H1 (cell line): ENCODE measurements at regions not wholly inside any gene's neighbourhood (a gene's known extent, or its start where the extent isn't known, plus 50 kb on each side); places are given as distances from the start of the nearest gene placed in this dataset.

Experiments used
- CTCF ChIA-PET: fragments of 300-600 bp; sonication (Branson Sonifier 250); formaldehyde crosslinking; loops from one replicate; lab custom pipeline; 2021; ENCODE audit not compliant: partially characterized antibody; lab: Charles Lee
- POLR2A ChIA-PET: fragments of 300-600 bp; sonication (Branson Sonifier 250); formaldehyde crosslinking; loops from one replicate; lab custom pipeline; 2021; ENCODE audit warnings: inconsistent platforms; ENCODE audit not compliant: partially characterized antibody; lab: Charles Lee
- DNase-seq, 2 experiments: peaks; one replicate each; pipeline versions ENCODE4 v3.0.0 to v3.0.0-alpha.2; 2010 to 2022; ENCODE audit warnings: low spot score in 2 of 2, low read depth in 1 of 2, mixed read lengths in 1 of 2
- FAIRE-seq: peaks from 2 replicates; lab custom pipeline; 2011; peaks lifted over from hg19 to GRCh38; lab: Jason Lieb, UNC
- H2AFZ ChIP-seq: 2 replicates; pipeline ENCODE4 v1.8.1; 2012; ENCODE audit warnings: low read length, inconsistent platforms
- H2AK5ac ChIP-seq: 2 replicates; pipeline ENCODE4 v1.6.1; 2013; ENCODE audit warnings: low read depth, low read length
- H2BK120ac ChIP-seq: replicated peaks from 2 replicates; pipeline ENCODE3; 2013; ENCODE audit warnings: low read depth, low read length, inconsistent platforms
- H2BK12ac ChIP-seq: 2 replicates; pipeline ENCODE4 v1.6.1; 2013; ENCODE audit warnings: low read depth, low read length
- H2BK15ac ChIP-seq: 2 replicates; pipeline ENCODE4 v1.6.1; 2013; ENCODE audit warnings: low read length
- H2BK20ac ChIP-seq: 2 replicates; pipeline ENCODE4 v1.6.1; 2013; ENCODE audit warnings: low read length
- H2BK5ac ChIP-seq: 2 replicates; pipeline ENCODE4 v1.6.1; 2013; ENCODE audit warnings: low read depth, low read length
- H3K14ac ChIP-seq: 2 replicates; pipeline ENCODE4 v1.6.1; 2013; ENCODE audit warnings: inconsistent platforms; ENCODE audit not compliant: insufficient read length
- H3K18ac ChIP-seq: 2 replicates; pipeline ENCODE4 v1.6.1; 2013; ENCODE audit warnings: low read length; ENCODE audit errors: extremely low read depth
- H3K23ac ChIP-seq: 2 replicates; pipeline ENCODE4 v1.6.1; 2013; ENCODE audit warnings: inconsistent platforms; ENCODE audit not compliant: insufficient read length
- H3K23me2 ChIP-seq: 2 replicates; pipeline ENCODE4 v1.6.1; 2013; ENCODE audit warnings: low read depth, low read length
- H3K27ac ChIP-seq: 2 replicates; pipeline ENCODE4 v1.6.1; 2011; ENCODE audit warnings: low read depth, low read length, inconsistent platforms
- H3K27me3 ChIP-seq, 4 experiments: replicated peaks in 1 of 4; 1 replicate in 1 of 4; 2 replicates in 3 of 4; pipeline versions ENCODE4 v1.6.1 to v1.8.1; 2011 to 2013; ENCODE audit warnings: low read length in 3 of 4, mild to moderate bottlenecking in 3 of 4, inconsistent platforms in 2 of 4, mixed read lengths in 2 of 4, moderate library complexity in 1 of 4; ENCODE audit not compliant: control insufficient read depth in 3 of 4, insufficient read depth in 3 of 4; ENCODE audit errors: extremely low read depth in 1 of 4
- H3K36me3 ChIP-seq, 4 experiments: 2 replicates each; pipeline versions ENCODE4 v1.6.1 to v1.8.1; 2011 to 2013; ENCODE audit warnings: mild to moderate bottlenecking in 4 of 4, low read length in 3 of 4, moderate library complexity in 2 of 4, control low read depth in 1 of 4, inconsistent platforms in 1 of 4; ENCODE audit not compliant: insufficient read depth in 4 of 4, control insufficient read depth in 2 of 4
- H3K4ac ChIP-seq: replicated peaks from 2 replicates; pipeline ENCODE3; 2013; ENCODE audit warnings: low read length, low read depth, mixed read lengths, inconsistent platforms; ENCODE audit not compliant: insufficient read length
- H3K4me1 ChIP-seq, 4 experiments: replicated peaks in 1 of 4; 1 replicate in 1 of 4; 2 replicates in 3 of 4; pipeline versions ENCODE4 v1.6.1 to v1.8.1; 2011 to 2013; ENCODE audit warnings: low read length in 3 of 4, inconsistent platforms in 2 of 4, mixed read lengths in 1 of 4; ENCODE audit not compliant: insufficient read depth in 4 of 4, control insufficient read depth in 3 of 4
- H3K4me2 ChIP-seq, 2 experiments: 2 replicates each; pipeline versions ENCODE4 v1.6.1 to v1.8.1; 2011 to 2013; ENCODE audit warnings: low read depth in 2 of 2, low read length in 2 of 2, control low read depth in 1 of 2, inconsistent platforms in 1 of 2, mild to moderate bottlenecking in 1 of 2; ENCODE audit not compliant: insufficient read depth in 1 of 2
- H3K4me3 ChIP-seq, 4 experiments: fragments of 200-600, 300-600 bp in 1 of 4; sonication (generic), shearing (Covaris generic), sonication (Bioruptor Twin) in 1 of 4; 2 replicates each; pipeline versions ENCODE4 v1.5.1 to v1.8.1; 2011 to 2016; ENCODE audit warnings: low read length in 4 of 4, low read depth in 3 of 4, control low read depth in 2 of 4, inconsistent platforms in 2 of 4, mild to moderate bottlenecking in 2 of 4, mixed read lengths in 1 of 4, moderate library complexity in 1 of 4; ENCODE audit not compliant: insufficient read depth in 2 of 4; ENCODE audit errors: extremely low read depth in 1 of 4
- H3K56ac ChIP-seq: replicated peaks from 2 replicates; pipeline ENCODE3; 2013; ENCODE audit warnings: low read depth, mild to moderate bottlenecking, mixed read lengths, low read length, inconsistent platforms; ENCODE audit not compliant: insufficient read length
- H3K79me1 ChIP-seq: 2 replicates; pipeline ENCODE4 v1.6.1; 2013; ENCODE audit warnings: low read depth, low read length, control low read depth
- H3K79me2 ChIP-seq, 2 experiments: 2 replicates each; pipeline versions ENCODE4 v1.6.1 to v1.8.1; 2012 to 2013; ENCODE audit warnings: low read length in 2 of 2, mild to moderate bottlenecking in 2 of 2, inconsistent platforms in 1 of 2; ENCODE audit not compliant: insufficient read depth in 2 of 2, control insufficient read depth in 1 of 2
- H3K9ac ChIP-seq, 4 experiments: replicated peaks in 1 of 4; 1 replicate in 1 of 4; 2 replicates in 3 of 4; pipeline versions ENCODE4 v1.6.1 to v1.8.1; 2011 to 2013; ENCODE audit warnings: low read depth in 3 of 4, low read length in 3 of 4, control low read depth in 2 of 4, mild to moderate bottlenecking in 2 of 4, moderate library complexity in 2 of 4, inconsistent platforms in 1 of 4; ENCODE audit errors: extremely low read depth in 1 of 4
- H3K9me3 ChIP-seq, 2 experiments: 2 replicates each; pipeline versions ENCODE4 v1.6.1 to v1.8.1; 2012 to 2013; ENCODE audit warnings: mild to moderate bottlenecking in 2 of 2, moderate library complexity in 2 of 2, control low read depth in 1 of 2, inconsistent platforms in 1 of 2, low read depth in 1 of 2, low read length in 1 of 2, mixed read lengths in 1 of 2; ENCODE audit not compliant: insufficient read depth in 2 of 2
- H4K20me1 ChIP-seq, 2 experiments: replicated peaks in 1 of 2; 2 replicates each; pipeline versions ENCODE3 to v1.8.1; 2011 to 2013; ENCODE audit warnings: inconsistent platforms in 2 of 2, low read length in 2 of 2, mild to moderate bottlenecking in 1 of 2; ENCODE audit not compliant: insufficient read depth in 2 of 2, control insufficient read depth in 1 of 2
- H4K5ac ChIP-seq: 2 replicates; pipeline ENCODE4 v1.6.1; 2013; ENCODE audit warnings: low read length, low read depth, mixed read lengths, inconsistent platforms; ENCODE audit not compliant: insufficient read length
- H4K8ac ChIP-seq: 2 replicates; pipeline ENCODE4 v1.8.0; 2013; ENCODE audit warnings: mild to moderate bottlenecking, moderate library complexity, low read length, inconsistent platforms; ENCODE audit not compliant: insufficient read depth; ENCODE audit errors: extremely low read depth
- H4K91ac ChIP-seq: replicated peaks from 2 replicates; pipeline ENCODE3; 2013; ENCODE audit warnings: low read length, mixed read lengths, inconsistent platforms; ENCODE audit not compliant: insufficient read length
- BACH1 ChIP-seq: IDR thresholded peaks from 2 replicates; pipeline ENCODE4 v1.6.1; 2012; ENCODE audit warnings: low read length, improper control_type of control experiment
- MAFK ChIP-seq: IDR thresholded peaks from 2 replicates; pipeline ENCODE4 v1.6.1; 2012; ENCODE audit warnings: low read depth, mild to moderate bottlenecking, improper control_type of control experiment, low read length
- POLR2A ChIP-seq, 2 experiments: IDR thresholded peaks; 1 replicate in 1 of 2; 2 replicates in 1 of 2; pipeline ENCODE4 v1.6.1; 2011; ENCODE audit warnings: low read depth in 2 of 2, low read length in 2 of 2, mild to moderate bottlenecking in 2 of 2; ENCODE audit errors: control extremely low read depth in 1 of 2
- YY1 ChIP-seq: IDR thresholded peaks from 2 replicates; pipeline ENCODE4 v1.6.1; 2011; ENCODE audit warnings: low read depth, mild to moderate bottlenecking, low read length
- WGBS, 2 experiments: shearing (Covaris generic) in 1 of 2; methylation state at CpG; one replicate each; pipeline versions ENCODE4 v1.1.6 to v1.1.7; 2013 to 2015; ENCODE audit warnings: low lambda C conversion rate in 2 of 2, mixed read lengths in 2 of 2, inconsistent platforms in 1 of 2, low coverage in 1 of 2, missing lambda C conversion rate in 1 of 2; ENCODE audit not compliant: insufficient replicate concordance in 2 of 2, insufficient coverage in 1 of 2, insufficient read length in 1 of 2; ENCODE audit errors: extremely low coverage in 1 of 2, missing lambda C conversion rate in 1 of 2; 5-methylcytosine and 5-hydroxymethylcytosine counted together

DNA sequence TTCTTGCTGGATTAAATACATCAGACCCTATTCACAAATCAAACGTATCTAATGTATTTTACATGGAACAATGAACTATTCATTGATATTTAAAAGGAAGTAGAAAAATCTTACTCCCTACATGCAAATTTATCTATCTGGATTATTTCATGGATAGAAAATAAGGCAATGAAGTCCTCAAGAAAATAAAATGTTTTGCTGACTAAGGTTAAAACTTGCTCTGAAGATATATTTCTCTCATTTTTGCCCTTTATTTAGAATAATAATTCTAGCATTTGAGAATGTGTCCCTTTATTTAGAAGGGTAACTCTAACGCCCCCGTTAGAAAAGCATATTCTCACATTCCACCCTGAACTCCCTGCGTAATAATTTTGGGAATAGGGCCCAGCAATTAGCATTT, 627.0 kb upstream of the ZP4 start:
- Histone ChIP-seq H2AK5ac (no peak overlapping the region), H4K8ac (no peak overlapping the region), H3K4ac (no peak overlapping the region), H2BK5ac (no peak overlapping the region), H3K4me2 (no peak overlapping the region), H2AFZ (no peak overlapping the region; the same call in 1 of the 2 replicates), H2BK12ac (no peak overlapping the region), H3K14ac (no peak overlapping the region), H3K27ac (no peak overlapping the region), H2BK20ac (no peak overlapping the region), H2BK15ac (no peak overlapping the region), H4K5ac (no peak overlapping the region), H3K9me3 (peaks cover 0 to 7% of the 10 kb centered on the region in 2 experiments; a peak in 1 of 4 replicates), H4K91ac (no peak overlapping the region), H3K36me3 (no peaks in the 10 kb centered on the region), H3K27me3 (no peaks in the 10 kb centered on the region), H3K4me3 (no peak overlapping the region), H3K9ac (no peak overlapping the region), H3K56ac (no peak overlapping the region), H3K23ac (no peak overlapping the region), H3K18ac (no peak overlapping the region), H3K79me2 (no peaks in the 10 kb centered on the region), H2BK120ac (no peak overlapping the region), H3K23me2 (no peaks in the 10 kb centered on the region), H4K20me1 (no peaks in the 10 kb centered on the region), H3K4me1 (no peaks in the 10 kb centered on the region), H3K79me1 (no peaks in the 10 kb centered on the region)
- DNase-seq, result no peak
- ChIA-PET POLR2A (no interaction called here), CTCF (no interaction called here)
- no peak for FAIRE-seq
- WGBS, 2 experiments, result 88% methylated on average over 4 of the region's 4 CpGs; no CpG with 5 or more reads in 1 of the 2 experiments
- TF ChIP-seq MAFK (peak; percentile 31; the same call in 1 of the 2 replicates), BACH1 (no peak), POLR2A (IDR thresholded peaks at IDR 0.05; ENCODE audit: control extremely low read depth in 1 of 2, low read depth in 2 of 2, low read length in 2 of 2) (no peak), YY1 (no peak)
